ENCODE measurements at regions not wholly inside any gene's neighbourhood (a gene's known extent, or its start where the extent isn't known, plus 50 kb on each side); places are given as distances from the start of the nearest gene placed in this dataset.
A peak's percentile ranks its signal among the peaks of the same experiment; 100 is the strongest.
"Not testable (repeated sequence)": the region's sequence is repeated elsewhere in the genome, so short reads cannot be mapped to it uniquely, and the experiment has no call there.

DNA sequence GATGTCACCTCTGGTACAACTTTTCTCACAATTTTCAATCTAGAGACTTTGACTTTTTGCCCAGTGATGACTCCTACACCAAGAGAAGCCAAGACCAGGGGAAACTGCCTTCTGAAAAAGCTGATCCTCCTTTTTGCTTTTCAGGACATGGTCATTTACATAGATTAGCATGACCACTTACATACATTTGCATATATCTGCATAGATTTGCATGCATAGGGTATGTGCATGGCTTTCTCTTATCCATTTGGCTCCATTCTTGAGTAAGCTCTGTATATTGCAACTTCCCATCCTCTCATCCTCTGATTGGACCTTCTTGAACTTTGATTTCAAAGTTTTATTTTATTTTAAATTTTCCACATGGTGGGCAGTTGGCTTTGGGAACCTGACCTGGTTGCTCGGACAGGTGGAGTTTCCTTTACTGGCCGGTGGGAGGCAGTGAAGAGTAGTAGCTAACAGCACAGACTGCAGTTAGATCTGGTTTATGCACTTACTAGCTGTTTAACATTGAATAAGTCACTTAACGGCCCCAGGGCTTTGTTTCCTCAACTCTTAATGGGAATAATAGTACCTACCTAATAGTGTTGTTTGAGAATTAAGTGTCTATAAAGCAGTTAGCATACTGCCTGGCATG is 92.9 kb downstream of the GPR139 start:
- DNase-seq (ENCODE audit: low read depth), result peak; percentile 10

DNA sequence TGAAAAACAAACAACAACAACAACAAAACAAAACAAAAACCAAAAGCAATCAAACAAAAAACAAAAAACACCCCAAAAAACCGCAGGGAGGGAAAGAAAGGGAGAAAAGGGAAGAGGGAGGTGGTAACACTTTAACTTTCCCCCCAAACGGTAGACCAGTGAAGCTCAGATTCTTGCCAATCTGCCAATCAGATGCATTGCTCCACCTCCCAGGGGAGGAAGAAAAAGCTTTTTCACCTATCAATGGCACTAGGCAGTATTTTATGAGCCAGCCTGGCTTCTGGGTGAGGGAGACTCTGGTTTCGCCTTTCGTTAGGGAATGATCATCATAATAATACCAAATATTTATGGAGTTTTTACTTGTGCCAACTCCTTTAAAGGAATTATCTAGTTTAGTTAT is 94.1 kb downstream of the GPR139 start:
- no peak for DNase-seq (ENCODE audit: low read depth)

DNA sequence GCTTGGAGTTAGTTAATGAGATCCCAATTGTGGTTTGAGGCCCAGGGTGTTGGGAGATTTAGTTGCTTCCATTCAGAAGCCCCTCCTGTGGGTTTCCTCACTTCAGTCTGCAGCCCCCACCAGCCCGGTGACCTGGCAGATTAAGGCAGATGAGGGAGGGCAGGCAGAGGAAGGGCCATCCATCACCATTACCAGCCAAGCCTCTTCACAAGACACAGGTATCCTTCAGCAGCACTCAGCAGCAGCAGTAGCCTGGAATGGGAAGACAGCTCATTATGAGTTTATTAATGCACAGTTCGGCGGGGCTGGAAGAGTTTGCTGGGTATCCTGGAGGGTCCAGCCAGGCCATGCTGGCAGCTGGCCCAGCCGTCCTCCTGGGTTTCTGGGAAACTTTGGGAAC is 90.0 kb upstream of the GPRC5B start:
- no peak for DNase-seq (ENCODE audit: low read depth)

DNA sequence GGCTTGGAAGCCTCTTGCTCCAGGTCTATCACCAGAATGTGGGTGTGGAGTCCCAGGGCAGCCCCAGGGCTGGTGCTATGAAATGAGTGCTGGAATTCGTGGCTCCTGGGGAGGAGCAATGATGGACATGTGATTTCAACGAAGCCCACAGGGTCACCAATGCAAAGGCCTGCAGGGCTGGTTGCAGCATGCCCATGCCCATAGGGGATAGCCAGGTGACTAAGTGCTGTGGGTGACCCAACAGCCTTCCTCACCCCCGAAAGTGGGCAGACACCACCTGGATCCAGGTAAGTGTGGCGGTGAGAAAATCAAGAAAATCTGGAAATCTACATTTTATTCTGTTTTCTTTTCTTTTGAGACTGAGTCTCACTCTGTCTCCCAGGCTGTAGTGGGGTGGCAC is 87.5 kb upstream of the GPRC5B start:
- DNase-seq (ENCODE audit: low read depth), result no peak

DNA sequence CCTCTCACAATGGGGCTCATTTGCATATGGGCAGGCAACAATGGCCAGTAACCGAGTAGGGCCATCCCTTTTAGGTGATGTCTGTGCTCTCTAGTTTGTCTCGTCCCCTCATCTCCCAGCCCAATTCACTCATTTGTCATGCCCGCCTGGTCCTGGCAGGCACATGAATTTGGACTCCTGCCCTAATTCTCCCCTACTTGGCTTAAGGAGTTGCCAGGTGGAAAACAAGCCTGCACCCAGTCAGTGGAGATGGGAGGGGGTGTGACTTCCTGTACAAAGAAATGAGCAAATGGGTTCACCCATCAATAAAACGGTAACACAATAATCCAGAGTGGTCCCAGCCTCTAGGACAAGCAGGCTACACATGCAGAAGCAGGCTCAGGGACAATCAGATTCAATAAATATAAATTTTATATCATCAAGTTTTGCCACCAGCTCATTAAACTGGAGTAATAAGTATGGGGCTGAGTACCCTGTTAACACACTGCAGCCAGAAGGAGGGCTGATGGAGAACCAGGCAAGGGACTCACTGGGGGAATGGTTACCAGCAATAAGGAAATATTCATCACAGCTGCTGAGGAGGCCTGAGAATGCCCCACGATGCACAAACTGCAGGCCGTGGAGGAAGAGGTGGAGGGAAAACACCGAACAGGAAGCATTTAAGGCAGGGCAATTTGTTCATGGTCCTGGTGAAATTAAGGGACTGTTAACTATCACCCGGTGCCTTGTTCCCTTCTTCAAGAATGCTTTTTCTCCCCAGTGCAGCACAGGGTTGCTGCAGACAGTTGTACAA is 84.4 kb upstream of the GPRC5B start:
- DNase-seq (ENCODE audit: low read depth), result no peak

DNA sequence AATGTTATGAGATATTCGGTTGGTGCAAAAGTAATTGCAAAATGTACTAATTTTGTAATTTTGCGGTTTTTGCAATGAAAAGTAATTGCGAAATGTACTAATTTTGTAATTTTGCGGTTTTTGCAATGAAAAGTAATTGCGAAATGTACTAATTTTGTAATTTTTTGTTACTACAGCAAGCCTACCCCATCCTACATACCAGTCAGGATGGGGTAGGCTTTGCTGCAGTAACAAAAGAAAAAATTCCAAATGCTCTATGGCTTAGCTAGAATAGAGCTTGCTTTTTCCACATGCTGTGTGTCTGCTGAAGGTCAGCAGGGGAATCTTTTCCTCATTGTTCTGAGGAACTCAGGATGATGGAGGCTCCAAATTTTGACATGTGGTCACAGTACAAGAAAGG is 83.3 kb upstream of the GPRC5B start:
- DNase-seq (ENCODE audit: low read depth), result no peak

DNA sequence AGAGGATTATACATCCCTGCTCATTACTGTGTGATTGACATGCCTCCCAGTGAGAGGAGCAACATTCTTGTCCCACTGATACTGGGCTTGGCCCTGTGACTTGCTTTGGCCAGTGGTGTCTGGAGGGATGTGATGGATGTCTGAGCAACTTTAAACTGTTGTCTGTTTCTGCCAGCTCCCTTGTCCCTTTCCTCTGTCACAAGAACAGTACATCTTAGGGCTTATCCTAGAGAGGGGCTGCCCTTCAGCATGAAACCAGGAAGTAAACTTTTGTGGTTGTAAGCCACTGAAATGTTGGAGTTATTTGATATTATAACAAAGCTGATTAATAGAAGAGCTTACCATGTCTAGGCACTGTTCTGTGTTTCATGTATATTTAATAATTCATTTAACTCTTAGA is 82.9 kb upstream of the GPRC5B start:
- DNase-seq (ENCODE audit: low read depth), result no peak

DNA sequence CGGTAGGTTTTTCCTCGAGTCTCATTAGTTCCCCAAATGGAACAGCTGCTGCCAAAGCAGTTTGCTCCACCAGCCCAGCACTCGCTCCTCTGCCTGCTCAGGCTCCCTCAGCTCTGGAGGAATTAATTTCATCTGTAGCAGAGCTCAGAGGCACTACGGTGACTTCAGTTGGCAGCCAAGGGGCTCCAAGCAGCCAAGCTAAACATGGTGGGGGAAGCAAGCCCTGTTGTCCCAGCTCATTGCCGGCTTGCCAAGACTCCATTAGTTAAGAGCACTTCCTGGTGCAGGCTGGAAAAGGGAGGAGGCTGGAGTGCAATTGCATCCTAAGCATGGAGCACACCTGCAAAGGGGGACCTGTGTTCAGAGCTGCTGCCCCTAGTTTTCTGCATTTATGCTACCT is 78.7 kb upstream of the GPRC5B start:
- DNase-seq (ENCODE audit: low read depth), result no peak

DNA sequence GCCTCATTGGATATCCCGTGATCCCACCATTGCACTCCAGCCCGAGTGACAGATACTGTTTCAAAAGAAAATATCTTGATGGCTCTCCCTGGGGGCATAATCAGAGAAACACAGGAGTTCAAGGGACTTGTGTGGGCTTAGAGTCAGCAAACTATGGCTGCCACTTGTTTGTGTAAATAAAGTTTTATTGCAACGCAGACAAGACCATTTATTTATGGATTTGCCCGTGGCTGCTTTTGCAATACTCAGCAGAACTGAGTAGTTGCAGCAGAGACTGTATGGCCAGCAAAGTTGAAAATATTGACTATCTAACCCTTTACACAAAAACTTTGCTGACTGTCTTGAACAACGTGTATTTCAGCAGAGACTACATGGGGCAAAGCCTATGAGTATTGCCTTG is 75.5 kb upstream of the GPRC5B start:
- DNase-seq (ENCODE audit: low read depth), result no peak

DNA sequence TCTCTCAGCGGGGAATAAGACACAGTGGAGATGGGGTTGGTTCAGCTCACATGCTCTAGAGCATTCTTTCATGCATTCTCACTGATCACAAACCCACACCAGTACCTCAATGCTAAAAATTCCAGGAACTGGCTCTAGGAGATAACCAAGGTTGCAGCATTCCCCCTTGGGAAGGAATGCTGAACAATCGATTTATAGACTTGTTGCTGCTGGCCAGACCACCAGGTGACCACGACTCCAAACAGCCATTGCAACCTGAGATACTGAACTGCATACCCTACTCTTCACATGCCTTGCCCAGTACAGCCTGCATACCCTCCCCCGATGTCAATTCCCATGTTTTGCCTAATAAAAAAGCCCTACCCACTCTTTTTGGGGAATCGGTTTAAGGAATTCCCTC is 75.1 kb upstream of the GPRC5B start:
- DNase-seq (ENCODE audit: low read depth), result no peak

DNA sequence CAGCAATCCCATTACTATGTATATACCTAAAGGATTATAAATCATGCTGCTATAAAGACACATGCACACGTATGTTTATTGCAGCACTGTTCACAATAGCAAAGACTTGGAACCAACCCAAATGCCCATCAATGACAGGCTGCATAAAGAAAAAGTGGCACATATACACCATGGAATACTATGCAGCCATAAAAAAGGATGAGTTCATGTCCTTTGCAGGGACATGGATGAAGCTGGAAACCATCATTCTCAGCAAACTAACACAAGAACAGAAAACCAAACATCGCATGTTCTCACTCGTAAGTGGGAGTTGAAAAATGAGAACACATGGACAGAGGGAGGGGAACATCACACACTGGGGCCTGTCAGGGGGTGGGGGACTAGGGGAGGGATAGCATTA is 71.2 kb upstream of the GPRC5B start:
- not testable (repeated sequence) for DNase-seq (ENCODE audit: low read depth)

DNA sequence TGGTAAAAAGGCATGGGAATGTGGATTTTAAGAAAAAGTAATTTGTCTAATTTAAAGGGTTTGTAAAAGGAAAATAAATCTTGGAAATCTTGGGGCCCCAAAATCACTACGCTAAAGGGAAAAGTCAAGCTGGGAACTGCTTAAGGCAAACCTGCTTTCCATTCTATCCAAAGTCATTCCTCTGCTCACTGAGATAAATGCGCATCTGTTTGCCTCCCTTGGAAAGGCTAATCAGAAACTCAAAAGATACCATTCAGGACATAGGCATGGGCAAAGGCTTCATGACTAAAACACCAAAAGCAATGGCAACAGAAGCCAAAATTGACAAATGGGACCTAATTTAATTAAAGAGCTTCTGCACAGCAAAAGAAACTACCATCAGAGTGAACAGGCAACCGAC is 70.4 kb upstream of the GPRC5B start:
- DNase-seq (ENCODE audit: low read depth), result not testable (repeated sequence)

DNA sequence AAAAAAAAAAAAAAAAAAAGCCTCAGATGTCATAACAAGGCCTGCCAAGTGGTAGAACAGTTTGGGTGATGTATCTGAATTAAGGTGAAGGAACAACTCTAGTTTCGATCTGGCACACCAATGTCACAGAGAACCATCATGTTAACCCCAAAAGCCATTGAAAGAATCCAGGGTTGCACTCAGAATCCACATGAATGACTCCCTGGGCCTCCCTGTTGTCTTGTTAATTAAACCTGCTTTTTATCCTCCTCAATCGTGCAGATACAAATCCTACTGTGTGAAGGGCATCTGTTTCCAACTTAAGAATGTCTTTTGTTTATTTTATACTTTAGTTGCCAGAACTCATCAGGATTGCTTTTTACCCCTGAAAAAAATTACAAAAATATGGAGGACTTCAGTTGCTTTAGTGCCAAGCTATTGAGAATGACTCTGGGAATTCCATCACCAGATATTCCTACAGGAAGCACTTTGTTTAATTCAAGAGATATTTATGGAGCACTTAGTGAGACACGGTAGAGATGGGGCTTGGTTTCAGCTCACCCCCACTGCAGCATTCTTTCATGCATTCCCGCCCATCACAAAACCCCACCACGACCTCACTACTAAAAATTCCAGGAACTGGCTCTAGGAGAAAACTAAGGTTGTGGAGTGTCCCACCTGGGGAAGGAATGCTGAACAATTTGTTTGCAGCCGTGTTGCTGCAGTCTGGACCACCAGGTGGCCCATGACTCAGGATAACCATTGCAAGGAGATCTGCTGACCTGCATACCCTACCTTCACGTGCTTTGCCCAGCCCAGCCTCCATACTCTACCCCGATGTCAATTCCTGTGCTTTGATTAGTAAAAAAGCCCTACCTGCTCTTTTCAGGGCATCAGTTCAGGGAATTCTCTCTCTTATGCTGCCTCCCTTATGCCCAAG is 63.8 kb upstream of the GPRC5B start:
- DNase-seq (ENCODE audit: low read depth), result no peak

DNA sequence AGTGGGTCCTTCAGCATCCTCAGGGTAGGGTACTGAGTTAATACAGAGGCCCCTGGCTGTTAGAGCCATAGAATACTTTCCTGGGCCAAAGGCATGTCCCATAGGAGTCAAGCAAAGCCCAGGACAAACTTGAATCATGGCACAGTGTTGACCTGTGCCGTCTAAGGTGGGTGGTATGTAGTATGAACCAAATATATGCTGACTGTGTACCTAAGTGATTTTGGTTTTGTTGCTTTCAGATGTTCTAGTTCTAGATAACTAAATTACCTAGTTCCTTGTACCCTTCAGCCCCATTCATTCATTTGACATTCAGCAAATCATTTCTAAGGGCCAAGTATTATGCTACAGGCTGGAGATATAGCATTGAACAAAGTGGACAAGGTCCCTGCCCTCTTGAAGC is 61.3 kb upstream of the GPRC5B start:
- no peak for DNase-seq (ENCODE audit: low read depth)

DNA sequence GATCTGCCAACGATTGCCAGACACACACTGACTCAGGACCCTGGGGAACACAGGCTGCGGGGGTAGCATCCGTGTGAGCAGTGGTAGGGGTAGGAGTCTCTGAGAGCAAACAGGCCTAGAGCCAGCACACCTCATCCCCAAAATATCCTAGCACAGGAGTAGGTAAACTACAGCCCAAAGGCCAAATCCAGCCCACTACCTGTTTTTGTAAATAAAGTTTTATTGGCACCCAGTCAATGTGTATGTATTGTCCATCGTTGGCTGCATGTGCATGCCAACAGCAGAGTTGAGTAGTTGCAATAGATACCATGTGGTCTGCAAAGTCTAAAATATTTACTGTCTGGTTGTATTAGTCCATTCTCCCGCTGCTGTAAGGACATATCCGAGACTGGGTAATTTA is 55.5 kb upstream of the GPRC5B start:
- no peak for DNase-seq (ENCODE audit: low read depth)

DNA sequence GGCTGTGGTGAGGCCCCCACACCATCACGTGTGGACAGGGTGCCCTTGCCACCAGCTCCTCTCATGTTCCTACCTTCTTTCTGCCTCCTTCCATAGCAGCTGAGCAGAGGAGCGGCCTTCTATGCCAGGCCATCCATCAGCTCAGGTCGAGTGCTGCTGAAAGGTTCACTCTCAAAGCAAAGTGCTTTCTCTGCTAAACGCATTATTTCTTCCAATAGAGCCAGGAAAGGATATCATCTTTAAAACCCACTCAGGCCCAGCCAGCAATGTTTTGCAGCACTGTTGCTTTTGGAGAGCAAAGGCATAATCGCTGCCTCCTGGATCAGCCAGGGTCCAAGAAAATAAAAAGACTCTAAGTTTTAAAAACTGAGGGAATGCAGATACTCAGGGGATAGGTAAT is 54.9 kb upstream of the GPRC5B start:
- DNase-seq (ENCODE audit: low read depth), result no peak

DNA sequence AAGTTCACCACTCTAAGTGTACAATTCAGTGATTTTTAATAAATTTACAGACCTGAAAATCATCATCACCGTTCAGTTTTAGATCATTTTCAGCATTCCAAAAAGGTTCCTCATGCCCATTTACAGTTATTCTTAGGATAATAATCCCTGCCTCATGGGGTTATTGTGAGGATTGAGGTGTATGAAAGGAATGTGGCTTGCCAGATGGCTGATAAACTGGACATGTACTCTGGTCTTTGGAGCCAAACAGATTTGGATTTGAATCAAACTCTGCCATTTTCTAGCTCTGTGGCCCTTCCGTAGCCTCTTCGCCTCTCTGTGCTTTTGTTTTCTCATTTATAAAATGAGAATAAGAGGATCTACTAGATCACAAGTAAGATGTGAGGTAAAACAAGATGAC is 53.9 kb upstream of the GPRC5B start:
- DNase-seq (ENCODE audit: low read depth), result no peak

DNA sequence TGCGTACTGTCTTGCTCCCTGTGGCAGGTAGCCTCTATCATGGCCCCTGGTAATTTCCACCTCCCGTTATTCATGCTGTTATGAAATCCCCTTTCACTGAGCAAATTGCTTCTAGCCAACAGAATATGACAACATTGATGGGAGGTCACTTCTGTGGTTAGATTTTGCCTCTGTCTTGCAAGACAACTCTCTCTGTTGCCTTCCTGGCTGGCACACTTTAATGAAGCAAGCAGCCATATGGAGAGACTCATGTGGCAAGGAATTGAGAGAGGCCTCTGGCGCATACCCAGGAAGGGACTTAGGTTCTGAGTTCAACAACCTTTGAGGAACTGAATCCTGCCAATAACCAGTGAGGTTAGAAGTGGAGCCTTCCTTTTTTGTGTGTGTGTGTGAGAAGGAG is 51.8 kb upstream of the GPRC5B start:
- DNase-seq (ENCODE audit: low read depth), result no peak

DNA sequence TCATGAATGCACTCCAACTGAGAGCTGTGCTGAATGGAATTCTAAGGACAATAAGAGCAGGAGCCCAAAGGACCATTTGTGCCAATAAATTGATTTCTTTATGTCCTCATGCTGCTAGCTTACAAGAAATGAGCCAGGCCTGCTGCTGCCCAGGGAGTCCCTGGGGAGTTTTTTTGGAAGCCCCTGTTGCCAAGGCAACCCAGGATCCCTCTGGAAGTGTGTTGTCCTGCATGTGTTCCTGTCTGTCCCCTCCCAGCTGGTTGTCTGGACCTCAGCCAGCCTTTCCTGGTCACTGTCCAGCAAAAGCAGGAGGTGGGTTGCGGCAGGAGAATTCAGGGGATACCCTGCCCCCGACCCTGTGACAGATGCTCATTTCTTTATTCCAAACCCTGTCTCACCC is 51.0 kb upstream of the GPRC5B start:
- no peak for DNase-seq (ENCODE audit: low read depth)
